Thoracic aorta (tissue), 2 donors: ENCODE measurements at regions not wholly inside any gene's neighbourhood (a gene's known extent, or its start where the extent isn't known, plus 50 kb on each side); places are given as distances from the start of the nearest gene placed in this dataset.

Experiments used
- ATAC-seq: fragments of 150-250 bp; one replicate; pipeline ENCODE4 v1.8.0; 2017; ENCODE audit warnings: low read depth; ENCODE audit not compliant: insufficient number of reproducible peaks, low FRiP score
- DNase-seq: peaks from one replicate; pipeline ENCODE4 v3.0.0-alpha.2; 2020; ENCODE audit warnings: low spot score
- H3K27ac ChIP-seq, 2 donors: fragments of 200-600 bp; sonication (generic); 1 replicate in 1 of 2; 2 replicates in 1 of 2; pipeline ENCODE4 v1.5.1; 2016; ENCODE audit warnings: mild to moderate bottlenecking in 2 of 2, moderate library complexity in 2 of 2
- H3K27me3 ChIP-seq: fragments of 200-600 bp; sonication (generic); replicated peaks from 2 replicates; pipeline ENCODE4 v1.6.0; 2016; ENCODE audit warnings: mild to moderate bottlenecking; ENCODE audit not compliant: insufficient read depth
- H3K36me3 ChIP-seq: fragments of 200-600 bp; sonication (generic); one replicate; pipeline ENCODE4 v1.5.1; 2016
- H3K4me1 ChIP-seq, 2 donors: fragments of 200-600 bp; sonication (generic); 1 replicate in 1 of 2; 2 replicates in 1 of 2; pipeline versions ENCODE4 v1.5.1 to v1.6.0; 2016; ENCODE audit warnings: low read depth in 2 of 2, mild to moderate bottlenecking in 1 of 2; ENCODE audit not compliant: control insufficient read depth in 1 of 2
- H3K4me3 ChIP-seq: fragments of 200-600 bp; sonication (generic); 2 replicates; pipeline ENCODE4 v1.5.1; 2016; ENCODE audit warnings: mild to moderate bottlenecking
- H3K9me3 ChIP-seq: fragments of 200-600 bp; sonication (generic); 2 replicates; pipeline ENCODE4 v1.5.1; 2016
- CTCF ChIP-seq: fragments of 200-600 bp; sonication (generic); IDR thresholded peaks from one replicate; pipeline ENCODE4 v1.5.1; 2019; ENCODE audit warnings: antibody characterized with exemption

GRCh38 chr18:49678440-49678839 is 116.6 kb downstream of the LIPG start:
- DNase-seq (no peak), ATAC-seq (no peak)
- H3K27me3 ChIP-seq = no peaks in the 10 kb centered on the region
- H3K36me3 ChIP-seq = no peaks in the 10 kb centered on the region
- no peaks in the 10 kb centered on the region for H3K4me1 ChIP-seq
- no peaks in the 10 kb centered on the region for H3K9me3 ChIP-seq
- TF ChIP-seq CTCF = no peak
- H3K27ac ChIP-seq = no peak overlapping the region
- H3K4me3 ChIP-seq = no peak overlapping the region

GRCh38 chr18:49677762-49678413 is 116.0 kb downstream of the LIPG start:
- TF ChIP-seq CTCF = no peak
- H3K4me1 ChIP-seq = no peaks in the 10 kb centered on the region
- no peak overlapping the region for H3K4me3 ChIP-seq
- H3K36me3 ChIP-seq = no peaks in the 10 kb centered on the region
- no peak overlapping the region for H3K27ac ChIP-seq
- H3K27me3 ChIP-seq = no peaks in the 10 kb centered on the region
- ATAC-seq (no peak), DNase-seq (no peak)
- H3K9me3 ChIP-seq = no peaks in the 10 kb centered on the region

- Histone ChIP-seq H3K4me3 (no peak overlapping the region), H3K27ac (no peak overlapping the region), H3K36me3 (no peaks in the 10 kb centered on the region), H3K4me1 (no peaks in the 10 kb centered on the region), H3K27me3 (no peaks in the 10 kb centered on the region), H3K9me3 (no peaks in the 10 kb centered on the region)
- no peak for DNase-seq
- ATAC-seq = no peak
- no peak for TF ChIP-seq CTCF
Measured at GRCh38 chr18:49677081-49677480, 115.2 kb downstream of the LIPG start.

- no peak for ATAC-seq
- DNase-seq = no peak
- Histone ChIP-seq H3K4me3 (no peak overlapping the region), H3K27ac (no peak overlapping the region), H3K4me1 (no peaks in the 10 kb centered on the region), H3K9me3 (no peaks in the 10 kb centered on the region), H3K36me3 (no peaks in the 10 kb centered on the region), H3K27me3 (no peaks in the 10 kb centered on the region)
- TF ChIP-seq CTCF = no peak
Measured at GRCh38 chr18:49673281-49673680, 111.4 kb downstream of the LIPG start.

GRCh38 chr18:49672853-49673252 is 111.0 kb downstream of the LIPG start:
- no peak for TF ChIP-seq CTCF
- Histone ChIP-seq H3K36me3 (no peaks in the 10 kb centered on the region), H3K9me3 (no peaks in the 10 kb centered on the region), H3K4me3 (no peak overlapping the region), H3K27me3 (no peaks in the 10 kb centered on the region), H3K27ac (no peak overlapping the region), H3K4me1 (no peaks in the 10 kb centered on the region)
- DNase-seq (no peak), ATAC-seq (no peak)
